CD4-positive, alpha-beta T cell treated with Interleukin-10 for 1 hour (primary cell): ENCODE measurements at regions not wholly inside any gene's neighbourhood (a gene's known extent, or its start where the extent isn't known, plus 50 kb on each side); places are given as distances from the start of the nearest gene placed in this dataset.

ENCODE experiments used
- DNase-seq: peaks from one replicate; pipeline ENCODE4 v3.0.0-alpha.2; 2020

GRCh38 chr4:138014590-138015288, 227.4 kb downstream of the SLC7A11 start:
- no peak for DNase-seq

- DNase-seq = no peak
Measured at GRCh38 chr4:138013625-138014024, 228.5 kb downstream of the SLC7A11 start.

- DNase-seq = no peak
Measured at GRCh38 chr4:138010639-138011038, 231.5 kb downstream of the SLC7A11 start.

- no peak for DNase-seq
Measured at GRCh38 chr4:138007572-138007971, 234.6 kb downstream of the SLC7A11 start.

GRCh38 chr4:138005486-138005885, 236.7 kb downstream of the SLC7A11 start:
- DNase-seq = no peak

GRCh38 chr4:138003248-138003647, 238.9 kb downstream of the SLC7A11 start:
- no peak for DNase-seq

- no peak for DNase-seq
Measured at GRCh38 chr4:137998666-137999429, 243.3 kb downstream of the SLC7A11 start.

GRCh38 chr4:137997496-137997895, 244.7 kb downstream of the SLC7A11 start:
- no peak for DNase-seq

GRCh38 chr4:137994853-137995252, 247.3 kb downstream of the SLC7A11 start:
- DNase-seq = no peak

GRCh38 chr4:137993232-137993631, 248.9 kb downstream of the SLC7A11 start:
- no peak for DNase-seq

- DNase-seq = no peak
Measured at GRCh38 chr4:137981277-137981676, 260.9 kb downstream of the SLC7A11 start.

- DNase-seq = no peak
Measured at GRCh38 chr4:137980641-137981040, 261.5 kb downstream of the SLC7A11 start.

- no peak for DNase-seq
Measured at GRCh38 chr4:137979938-137980337, 262.2 kb downstream of the SLC7A11 start.

- no peak for DNase-seq
Measured at GRCh38 chr4:137968956-137969678, 273.0 kb downstream of the SLC7A11 start.

GRCh38 chr4:137967480-137968190, 274.5 kb downstream of the SLC7A11 start:
- no peak for DNase-seq

GRCh38 chr4:137966504-137966903, 275.6 kb downstream of the SLC7A11 start:
- DNase-seq = no peak

- no peak for DNase-seq
Measured at GRCh38 chr4:137961051-137961438, 281.1 kb downstream of the SLC7A11 start.

- DNase-seq = no peak
Measured at GRCh38 chr4:137960371-137961050, 281.6 kb downstream of the SLC7A11 start.

- no peak for DNase-seq
Measured at GRCh38 chr4:137957806-137958205, 284.3 kb downstream of the SLC7A11 start.

GRCh38 chr4:137956256-137956655, 285.9 kb downstream of the SLC7A11 start:
- no peak for DNase-seq

GRCh38 chr4:137955595-137955994, 286.6 kb downstream of the SLC7A11 start:
- DNase-seq = no peak

GRCh38 chr4:137952116-137952515, 290.0 kb downstream of the SLC7A11 start:
- DNase-seq = no peak

GRCh38 chr4:137950286-137950685, 291.9 kb downstream of the SLC7A11 start:
- DNase-seq = no peak
